Muscle of back (tissue), 3 donors: ENCODE measurements at regions not wholly inside any gene's neighbourhood (a gene's known extent, or its start where the extent isn't known, plus 50 kb on each side); places are given as distances from the start of the nearest gene placed in this dataset.

ENCODE experiments used
- DNase-seq, 3 donors: peaks; one replicate each; pipeline versions ENCODE4 v3.0.0 to v3.0.0-alpha.2; 2013

- DNase-seq = no peak
Observed at GRCh38 chr7:21217365-21217764, 210.5 kb upstream of the SP4 start.

DNA sequence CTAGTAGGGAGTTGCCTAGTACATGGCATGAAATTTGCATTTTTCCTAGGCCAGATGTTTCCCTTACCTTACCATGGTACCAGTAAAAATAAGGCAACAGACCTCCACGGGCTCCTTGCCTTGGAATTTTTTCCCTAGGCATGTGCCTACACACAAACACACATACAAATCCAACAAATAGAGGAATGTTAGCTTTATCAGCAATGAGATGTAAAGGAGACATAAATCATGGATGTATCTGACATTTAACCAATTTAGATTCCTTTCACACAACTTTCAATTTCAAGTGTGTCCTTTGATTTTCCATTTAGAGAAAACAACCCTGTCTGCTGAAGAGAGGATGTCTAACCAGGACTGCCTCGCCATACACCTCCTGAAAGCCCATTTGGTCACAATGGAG is 209.7 kb upstream of the SP4 start:
- DNase-seq = no peak

DNA sequence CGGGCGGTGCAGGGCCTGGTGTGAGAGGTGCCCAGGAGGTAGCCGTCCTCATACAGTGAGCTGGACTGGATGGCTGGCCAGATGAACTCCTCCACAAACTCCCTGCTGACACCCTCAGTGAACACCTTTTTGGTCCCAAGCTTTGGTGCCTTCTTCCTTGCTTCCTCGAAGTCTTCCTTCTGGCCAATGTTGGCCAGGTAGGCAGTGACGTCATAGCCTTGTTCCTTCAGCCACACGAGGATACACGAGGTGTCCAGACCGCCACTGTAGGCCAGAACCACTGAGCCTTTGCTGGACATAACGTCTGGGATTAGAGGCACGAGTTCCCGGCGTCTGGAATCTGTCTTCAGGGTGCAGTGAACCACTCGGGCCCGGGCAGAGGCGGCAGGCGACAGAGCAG is 206.8 kb upstream of the SP4 start:
- DNase-seq = no peak

DNA sequence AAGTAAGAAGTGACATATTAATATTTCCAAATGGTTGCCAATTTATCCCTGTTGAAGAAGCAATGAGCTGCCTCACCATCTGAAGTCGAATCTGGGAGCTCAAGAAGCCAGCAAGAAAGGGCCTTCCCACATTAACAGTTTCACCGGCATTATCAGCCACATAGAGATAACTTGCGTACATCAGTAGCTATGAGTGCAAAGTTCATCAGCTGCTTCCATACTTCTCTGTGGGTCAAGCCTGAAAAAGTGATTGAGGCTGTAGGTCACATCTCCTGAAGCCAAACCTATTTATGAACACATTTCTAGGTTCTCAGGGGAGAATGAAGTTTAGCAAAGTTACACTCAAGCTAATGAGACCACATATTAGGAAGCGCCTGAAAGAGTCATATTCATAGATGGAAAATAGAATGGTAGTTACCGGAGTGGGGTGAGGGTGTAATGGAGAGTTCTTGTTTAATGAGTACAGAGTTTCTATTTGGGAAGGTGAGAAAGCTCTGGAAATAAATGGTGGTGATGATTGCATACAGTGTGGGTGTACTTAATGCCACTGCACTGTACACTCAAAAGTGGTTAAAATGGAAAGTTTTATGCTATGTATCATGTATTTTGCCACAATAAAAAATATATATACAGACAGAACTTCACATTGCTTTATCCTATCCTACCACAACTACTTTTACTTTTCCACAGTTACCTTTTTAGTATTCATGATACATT is 189.3 kb upstream of the SP4 start:
- no peak for DNase-seq

DNA sequence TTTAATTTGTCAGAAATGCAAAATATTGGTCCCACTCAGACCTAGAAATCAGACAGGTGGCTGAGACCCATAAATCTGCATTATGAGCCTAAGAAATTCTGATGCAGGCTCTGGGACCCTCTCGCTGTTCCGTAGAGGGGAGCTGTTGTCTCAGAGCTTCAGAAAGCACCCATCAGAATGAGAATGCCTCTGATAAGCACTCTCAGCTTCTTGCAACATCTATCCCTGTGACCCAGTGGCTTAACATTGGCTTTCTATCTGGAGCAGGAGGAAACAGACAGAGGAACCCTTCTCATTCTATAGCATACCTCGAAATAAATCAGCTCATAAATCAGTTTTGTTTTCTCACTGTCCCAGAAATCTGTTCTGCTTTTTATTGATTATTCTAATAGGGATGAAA is 184.6 kb upstream of the SP4 start:
- no peak for DNase-seq

GRCh38 chr7:21251151-21251800 is 176.6 kb upstream of the SP4 start:
- no peak for DNase-seq

GRCh38 chr7:21253740-21254687 is 173.9 kb upstream of the SP4 start:
- peak; percentile 40 to 76 (median 59) for DNase-seq

DNA sequence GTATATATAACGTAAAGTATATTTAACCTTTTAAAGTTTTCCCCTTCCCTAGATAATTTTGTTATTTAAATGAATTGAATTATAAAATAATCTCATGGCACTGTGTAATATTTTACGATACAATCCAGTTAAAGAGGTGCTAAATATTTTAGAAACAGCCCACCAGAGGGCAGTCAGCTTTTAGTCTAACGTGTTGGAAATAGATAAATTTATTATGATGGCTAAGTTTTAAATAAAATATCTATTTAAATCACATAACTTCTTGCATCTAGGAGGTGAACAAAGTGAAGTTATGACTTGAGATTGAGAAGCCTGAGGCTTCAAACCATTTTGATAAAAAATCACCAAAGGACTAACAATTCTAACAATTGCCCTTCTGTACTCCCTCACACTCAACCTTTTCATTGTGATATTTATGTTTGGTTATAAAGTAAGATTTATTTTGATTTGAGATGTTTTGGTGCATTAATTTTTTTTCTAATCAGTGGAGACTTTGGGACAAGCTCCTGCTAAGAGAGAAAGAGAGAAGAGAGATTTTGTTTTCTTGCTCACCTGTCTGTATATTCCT is 171.5 kb upstream of the SP4 start:
- DNase-seq = peak; percentile 17 to 45 (median 17)

- no peak for DNase-seq
Observed at GRCh38 chr7:21260939-21261338, 166.9 kb upstream of the SP4 start.

DNA sequence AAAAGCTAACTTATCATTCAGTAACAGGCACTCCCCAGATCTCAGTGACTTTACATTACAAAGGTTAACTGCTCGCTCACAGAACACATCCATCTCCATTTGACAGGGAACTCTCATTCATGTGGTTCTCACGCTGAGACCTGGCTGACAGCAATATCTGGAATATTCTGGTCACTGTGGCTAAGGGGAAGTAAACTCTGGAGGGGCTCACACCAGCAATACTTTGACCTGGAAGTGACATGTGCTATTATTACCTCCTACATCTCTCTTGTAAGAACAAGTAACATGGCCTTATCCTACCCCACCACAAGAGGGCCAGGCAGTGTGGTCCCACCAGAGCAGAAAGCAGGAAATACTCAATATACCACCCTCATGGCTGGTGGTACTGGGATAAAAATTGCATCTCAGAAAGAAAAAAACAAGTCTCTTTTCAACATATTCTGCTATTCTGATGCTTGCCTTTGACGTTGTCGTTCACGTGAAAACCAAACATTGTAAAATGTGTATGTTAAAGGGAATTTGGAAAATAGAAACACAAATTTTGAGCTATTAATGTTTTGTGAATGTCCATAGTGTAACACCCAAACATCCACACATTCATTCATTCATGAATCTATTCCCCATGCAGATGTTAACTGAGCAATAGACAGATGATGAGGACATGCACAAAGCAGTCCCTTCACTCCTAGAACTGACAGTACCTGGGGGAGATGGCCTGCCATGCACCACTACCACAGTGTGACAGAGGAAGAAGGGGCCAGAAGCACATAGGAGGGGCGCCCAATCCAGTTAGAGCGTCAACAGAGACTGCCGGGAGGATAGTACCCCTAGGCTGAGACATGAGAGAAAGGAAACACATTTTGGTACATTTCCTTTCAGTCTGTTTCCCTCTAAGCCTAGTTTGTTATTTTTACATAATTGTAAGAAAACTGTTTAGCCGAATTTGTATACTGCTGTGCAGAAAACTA is 166.0 kb upstream of the SP4 start:
- DNase-seq = no peak

DNA sequence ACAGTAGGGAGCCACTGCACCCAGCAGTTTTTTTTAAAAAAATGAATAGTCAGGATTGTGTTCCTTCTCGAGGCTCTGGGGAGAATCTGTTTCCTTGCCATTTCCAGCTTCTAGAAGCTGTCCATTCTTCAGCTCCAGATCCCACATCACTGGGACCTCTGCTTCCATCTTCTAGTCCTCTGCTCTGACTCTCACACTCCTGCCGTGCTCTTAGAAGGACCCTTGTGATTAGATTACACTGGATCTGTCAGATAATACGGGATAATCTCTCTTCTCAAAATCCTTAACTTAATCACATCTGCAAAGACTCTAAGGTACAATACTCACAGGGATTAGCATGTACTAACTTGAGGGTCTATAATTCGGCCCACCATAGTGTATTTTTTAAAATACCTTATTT is 158.9 kb upstream of the SP4 start:
- DNase-seq = no peak

- DNase-seq = no peak
Observed at GRCh38 chr7:21276471-21277035, 151.3 kb upstream of the SP4 start.

- no peak for DNase-seq
Observed at GRCh38 chr7:21278944-21279343, 148.9 kb upstream of the SP4 start.

DNA sequence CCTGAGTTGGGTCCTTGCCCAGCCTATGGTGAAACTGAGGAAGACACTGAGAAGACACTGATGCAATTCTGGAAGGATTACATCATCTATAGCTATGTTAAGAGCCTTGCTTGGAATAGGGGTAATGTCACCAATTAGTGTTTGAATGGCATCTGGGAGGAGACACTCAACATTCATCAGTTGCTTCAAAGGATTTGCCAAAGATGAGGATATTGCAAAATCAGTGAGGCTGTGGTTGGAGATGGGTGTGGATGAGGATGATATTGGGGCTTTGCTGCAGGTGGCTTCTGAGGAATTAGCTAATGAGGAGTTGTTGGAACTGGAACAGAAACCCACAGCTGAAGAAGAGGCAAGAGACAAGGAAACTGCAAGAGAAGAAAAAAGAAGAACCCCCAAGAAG is 146.7 kb upstream of the SP4 start:
- no peak for DNase-seq

GRCh38 chr7:21293771-21294170 is 134.1 kb upstream of the SP4 start:
- DNase-seq = no peak

DNA sequence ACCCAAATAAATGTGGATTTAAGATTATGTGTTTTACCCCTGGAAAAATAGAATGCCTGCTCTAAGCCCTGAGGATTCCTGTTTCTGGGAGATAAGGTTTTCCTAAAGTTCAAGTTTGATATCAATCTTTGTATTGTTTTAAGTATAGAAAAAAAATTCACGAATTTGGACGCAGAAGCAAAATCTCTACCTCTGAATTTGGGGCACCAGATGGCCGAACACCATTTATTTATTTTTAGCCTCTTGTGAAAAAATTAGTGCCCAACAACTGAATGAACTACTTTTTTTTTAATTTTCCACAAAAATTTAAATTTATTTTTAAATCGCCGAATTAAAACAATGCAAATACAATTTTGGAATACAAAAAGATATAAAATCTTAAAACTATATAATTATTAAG is 128.1 kb upstream of the SP4 start:
- no peak for DNase-seq

- DNase-seq = no peak
Observed at GRCh38 chr7:21300692-21301091, 127.2 kb upstream of the SP4 start.

DNA sequence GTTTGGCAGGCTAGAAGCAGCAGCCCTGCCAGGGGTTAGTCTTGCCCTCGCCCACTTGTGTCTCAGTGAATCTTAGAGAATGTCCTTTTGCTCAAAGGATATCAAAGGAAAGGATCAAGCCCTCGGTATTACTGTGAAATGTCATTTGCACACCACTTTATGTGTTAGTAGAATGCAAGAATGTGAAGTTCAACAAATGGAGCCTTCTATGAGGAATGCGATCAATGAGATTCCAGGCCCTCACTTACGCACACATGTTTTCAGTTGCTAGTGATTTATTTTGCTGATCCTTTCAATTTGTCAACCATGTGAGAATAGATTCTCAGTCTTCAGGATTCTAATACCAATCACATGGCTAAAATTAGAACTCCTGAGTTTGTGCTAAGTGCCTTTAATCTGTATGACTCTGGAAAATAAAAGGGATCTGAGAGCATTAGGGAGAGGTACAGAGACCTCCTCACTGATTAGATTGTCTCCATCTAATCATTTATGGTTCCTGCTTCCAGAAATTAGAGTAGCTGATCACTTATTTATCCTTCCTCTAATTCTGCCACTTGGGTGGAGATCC is 123.0 kb upstream of the SP4 start:
- DNase-seq = no peak

- no peak for DNase-seq
Observed at GRCh38 chr7:21305455-21306235, 122.2 kb upstream of the SP4 start.

- no peak for DNase-seq
Observed at GRCh38 chr7:21314954-21315353, 112.9 kb upstream of the SP4 start.
